ENCODE measurements at regions not wholly inside any gene's neighbourhood (a gene's known extent, or its start where the extent isn't known, plus 50 kb on each side); places are given as distances from the start of the nearest gene placed in this dataset.

- Histone ChIP-seq H3K27ac (ENCODE audit: control insufficient read depth, insufficient read depth) (no peak overlapping the region), H3K4me2 (ENCODE audit: control insufficient read depth, insufficient read depth) (no peak overlapping the region), H3K9ac (ENCODE audit: control insufficient read depth, insufficient read depth, low read length) (no peak overlapping the region), H4K20me1 (ENCODE audit: control insufficient read depth, insufficient read depth) (no peaks in the 10 kb centered on the region), H3K27me3 (replicated peaks in 1 of 2; ENCODE audit: control insufficient read depth in 2 of 2, insufficient read depth in 2 of 2, low read length in 1 of 2) (no peaks in the 10 kb centered on the region), H3K4me3 (no peak overlapping the region), H3K4me1 (ENCODE audit: control insufficient read depth, insufficient read depth, low read length) (no peaks in the 10 kb centered on the region), H3K9me3 (replicated peaks; ENCODE audit: control insufficient read depth, insufficient read depth, low read length) (no peaks in the 10 kb centered on the region), H3K79me2 (ENCODE audit: control insufficient read depth, insufficient read depth, low read length) (no peaks in the 10 kb centered on the region), H3K36me3 (ENCODE audit: control insufficient read depth in 2 of 2, insufficient read depth in 2 of 2, low read length in 1 of 2) (no peaks in the 10 kb centered on the region), H2AFZ (ENCODE audit: control insufficient read depth, low read depth, low read length) (no peak overlapping the region)
- intact Hi-C loops (cut with micrococcal nuclease; ENCODE audit: unreplicated experiment) = no loop called here
- SMC1A ChIA-PET (ENCODE audit: uncharacterized antibody, unreplicated experiment) = no interaction called here
- ATAC-seq = no peak
- RAD21 ChIA-PET (ENCODE audit: unreplicated experiment) = no interaction called here
- no peak for DNase-seq (ENCODE audit: low read depth, low spot score)
- CTCF ChIA-PET = interaction anchor here (0.6 kb wide), 1 partner anchor 13 kb away, joined by 3 read pairs; no protein-coding TSS in a partner anchor
- WGBS (ENCODE audit: insufficient coverage, insufficient replicate concordance, low lambda C conversion rate, missing lambda C conversion rate) = 0% methylated on average over 2 of the region's 2 CpGs
- no peak for FAIRE-seq
- POLR2A ChIA-PET = no interaction called here
- BruUV-seq (replicated peaks) = no TSS peak
- no peak for TF ChIP-seq YBX1 (IDR thresholded peaks at IDR 0.05)
- TF ChIP-seq CBX5 (IDR thresholded peaks at IDR 0.05; ENCODE audit: low read depth) = no peak
- TF ChIP-seq TCF3 (IDR thresholded peaks at IDR 0.05; ENCODE audit: borderline replicate concordance, insufficient read depth, low read depth, low read length) = no peak
- TF ChIP-seq MLLT1 (IDR thresholded peaks at IDR 0.05) = no peak
- TF ChIP-seq NR2C2 (IDR thresholded peaks at IDR 0.05; ENCODE audit: borderline replicate concordance, control insufficient read depth, insufficient read length, low read depth) = no peak
- no peak for TF ChIP-seq RBBP5 (conservative IDR thresholded peaks at IDR 0.05)
- TF ChIP-seq ZBTB11 (CRISPR knock-in tag; IDR thresholded peaks at IDR 0.05) = no peak
- TF ChIP-seq FOS (IDR thresholded peaks at IDR 0.05; ENCODE audit: borderline replicate concordance, extremely low read depth, insufficient read length) = no peak
- no peak for TF ChIP-seq TCF12 (IDR thresholded peaks at IDR 0.05; ENCODE audit: low read depth, low read length)
- TF ChIP-seq ZNF217 (IDR thresholded peaks at IDR 0.05) = no peak
- no peak for TF ChIP-seq PRDM15 (CRISPR knock-in tag; IDR thresholded peaks at IDR 0.05)
- no peak for TF ChIP-seq IRF4 (IDR thresholded peaks at IDR 0.05; ENCODE audit: low read depth, low read length)
- TF ChIP-seq BCL3 (IDR thresholded peaks at IDR 0.05; ENCODE audit: borderline replicate concordance, insufficient read depth, low read depth, low read length, poor library complexity, severe bottlenecking) = no peak
- in situ Hi-C loops (cut with MboI) = no loop called here
Measured at GRCh38 chr10:62323751-62324150, 50.4 kb upstream of the ZNF365 start.

Measured in GM12878 (cell line).